K562 (cell line): ENCODE measurements at regions not wholly inside any gene's neighbourhood (a gene's known extent, or its start where the extent isn't known, plus 50 kb on each side); places are given as distances from the start of the nearest gene placed in this dataset.

Source experiments
- ATAC-seq: fragments of 200-7000 bp; cut with Tn5 transposase; 3 replicates; pipeline ENCODE4 v1.9.1; 2020; ENCODE audit warnings: moderate library complexity
- BruUV-seq: library from RNA; stranded (reverse); fragments of 400-500 nt; replicated peaks from 2 replicates; lab custom pipeline; 2021; lab: Mats Ljungman, UMichigan
- CTCF ChIA-PET: fragments of 300-600 bp; formaldehyde crosslinking; extraction: SDS; loops from one replicate; lab custom pipeline; 2021; ENCODE audit warnings: low intra/inter-chr PET ratio; lab: Yijun Ruan, JAX
- POLR2A ChIA-PET: fragments of 300-600, 350-650 bp; sonication (Branson Sonifier 250); formaldehyde crosslinking; extraction: SDS; loops from one replicate; lab custom pipeline; 2021; ENCODE audit warnings: antibody characterized with exemption, inconsistent platforms; lab: Yijun Ruan, JAX
- DNase-seq, 4 experiments: peaks; one replicate each; pipeline versions ENCODE4 v3.0.0 to v3.0.0-alpha.2; 2011 to 2018; ENCODE audit warnings: low spot score in 3 of 4, mixed read lengths in 3 of 4; ENCODE audit errors: extremely low read depth in 1 of 4
- FAIRE-seq: peaks from 2 replicates; lab custom pipeline; 2011; peaks lifted over from hg19 to GRCh38; lab: Jason Lieb, UNC
- H2AFZ ChIP-seq: 2 replicates; pipeline ENCODE4 v1.6.0; 2011; ENCODE audit warnings: low read depth, low read length, control low read depth, inconsistent platforms
- H3K27ac ChIP-seq: fragments of 200-600 bp; 3 replicates; pipeline ENCODE4 v1.8.0; 2011; ENCODE audit warnings: low read depth, mild to moderate bottlenecking, control low read depth, inconsistent platforms, low read length, moderate library complexity, mixed read lengths; ENCODE audit errors: extremely low read depth
- H3K27me3 ChIP-seq, 2 experiments: fragments of 300-600 bp in 1 of 2; 2 replicates in 1 of 2; 3 replicates in 1 of 2; pipeline versions ENCODE4 v1.6.0 to v1.8.0; 2011; ENCODE audit warnings: inconsistent platforms in 2 of 2, low read length in 2 of 2, mild to moderate bottlenecking in 1 of 2, mixed read lengths in 1 of 2, moderate library complexity in 1 of 2; ENCODE audit not compliant: control insufficient read depth in 2 of 2, insufficient read depth in 2 of 2
- H3K36me3 ChIP-seq: fragments of 300-600 bp; 3 replicates; pipeline ENCODE4 v1.8.0; 2011; ENCODE audit warnings: mild to moderate bottlenecking, low read length, inconsistent platforms; ENCODE audit not compliant: control insufficient read depth, insufficient read depth
- H3K4me1 ChIP-seq, 2 experiments: fragments of 200-600 bp in 1 of 2; replicated peaks in 1 of 2; 2 replicates in 1 of 2; 3 replicates in 1 of 2; pipeline versions ENCODE4 v1.5.1 to v1.8.0; 2011; ENCODE audit warnings: inconsistent platforms in 2 of 2, low read length in 2 of 2, mild to moderate bottlenecking in 1 of 2, mixed read lengths in 1 of 2, moderate library complexity in 1 of 2; ENCODE audit not compliant: control insufficient read depth in 2 of 2, insufficient read depth in 2 of 2
- H3K4me2 ChIP-seq: 2 replicates; pipeline ENCODE4 v1.6.1; 2011; ENCODE audit warnings: low read length, control low read depth, inconsistent platforms, mixed read lengths; ENCODE audit not compliant: insufficient read depth
- H3K4me3 ChIP-seq: fragments of 200-600 bp; sonication (generic), shearing (Covaris generic); 2 replicates; pipeline ENCODE4 v1.5.1; 2016; ENCODE audit warnings: control low read depth, inconsistent platforms
- H3K79me2 ChIP-seq: fragments of 200-600 bp; 3 replicates; pipeline ENCODE4 v1.8.0; 2011; ENCODE audit warnings: low read length, inconsistent platforms; ENCODE audit not compliant: control insufficient read depth, insufficient read depth
- H3K9ac ChIP-seq, 2 experiments: 2 replicates each; pipeline versions ENCODE4 v1.6.0 to v1.6.1; 2011; ENCODE audit warnings: low read depth in 2 of 2, low read length in 2 of 2, control low read depth in 1 of 2, inconsistent platforms in 1 of 2, mild to moderate bottlenecking in 1 of 2, mixed read lengths in 1 of 2; ENCODE audit not compliant: insufficient read depth in 1 of 2
- H3K9me1 ChIP-seq: one replicate; pipeline ENCODE4 v1.6.0; 2011; ENCODE audit warnings: inconsistent platforms, mild to moderate bottlenecking, low read length, moderate library complexity; ENCODE audit not compliant: control insufficient read depth, insufficient read depth
- H3K9me3 ChIP-seq: replicated peaks from 2 replicates; pipeline ENCODE4 v1.5.1; 2011; ENCODE audit warnings: low read depth, low read length, inconsistent platforms; ENCODE audit not compliant: control insufficient read depth, insufficient read depth
- H4K20me1 ChIP-seq: replicated peaks from 2 replicates; pipeline ENCODE4 v1.6.1; 2011; ENCODE audit warnings: low read length, inconsistent platforms, mixed read lengths; ENCODE audit not compliant: control insufficient read depth, insufficient read depth
- FOXP1 ChIP-seq: sonication (generic); formaldehyde crosslinking; IDR thresholded peaks from 2 replicates; pipeline ENCODE4 v1.8.0; 2022; ENCODE audit warnings: mild to moderate bottlenecking, missing genetic modification reagents
- NFE2 ChIP-seq: IDR thresholded peaks from 2 replicates; pipeline ENCODE4 v1.6.1; 2014; ENCODE audit warnings: antibody characterized with exemption, low read depth
- NONO ChIP-seq, 2 experiments: fragments of 200-400 bp in 1 of 2; fragments of 450-650 bp in 1 of 2; formaldehyde crosslinking in 1 of 2; IDR thresholded peaks; 2 replicates each; pipeline ENCODE4 v1.6.1; 2017; ENCODE audit warnings: low read depth in 2 of 2, mild to moderate bottlenecking in 2 of 2, moderate library complexity in 2 of 2, low read length in 1 of 2
- PHB ChIP-seq: fragments of 250-450 bp; sonication (Bioruptor Pico); IDR thresholded peaks from 2 replicates; pipeline ENCODE4 v1.5.0; 2021
- PRMT5 ChIP-seq: sonication (generic); formaldehyde crosslinking; IDR thresholded peaks from 2 replicates; pipeline ENCODE4 v1.5.0; 2020; ENCODE audit warnings: missing genetic modification reagents
- RHOXF2B ChIP-seq: fragments of 250-450 bp; sonication (Bioruptor Pico); conservative IDR thresholded peaks from 2 replicates; pipeline ENCODE4 v1.5.1; 2021
- SMARCC2 ChIP-seq: fragments of 450-650 bp; IDR thresholded peaks from 2 replicates; pipeline ENCODE4 v1.6.1; 2017; ENCODE audit warnings: antibody characterized with exemption, moderate library complexity, mild to moderate bottlenecking, low read depth
- TRIM24 ChIP-seq, 2 experiments: fragments of 450-650 bp; IDR thresholded peaks; 2 replicates each; pipeline ENCODE4 v1.6.1; 2016
- TRIM28 ChIP-seq: fragments of 450-650 bp; IDR thresholded peaks from 2 replicates; pipeline ENCODE4 v1.6.1; 2017
- XRCC5 ChIP-seq: fragments of 200-400 bp; formaldehyde crosslinking; IDR thresholded peaks from 2 replicates; pipeline ENCODE4 v1.6.1; 2017; ENCODE audit warnings: low read depth, mild to moderate bottlenecking, low read length
- ZNF76 ChIP-seq: fragments of 250-450 bp; sonication (Bioruptor Pico); IDR thresholded peaks from 2 replicates; pipeline ENCODE4 v1.4.0; 2020; ENCODE audit warnings: mild to moderate bottlenecking, moderate library complexity, borderline replicate concordance
- ZNF780A ChIP-seq: fragments of 250-450 bp; sonication (Bioruptor Pico); IDR thresholded peaks from 2 replicates; pipeline ENCODE4 v1.5.0; 2021; ENCODE audit warnings: mild to moderate bottlenecking
- whole genome bisulfite sequencing: fragments of 100-300 bp; shearing (Covaris generic); methylation state at CpG from one replicate; pipeline ENCODE4 v1.1.6; 2016; ENCODE audit warnings: low coverage, mixed read lengths; ENCODE audit not compliant: insufficient coverage; ENCODE audit errors: missing lambda C conversion rate; 5-methylcytosine and 5-hydroxymethylcytosine counted together
- in situ Hi-C: fragments of 300-500 bp; cut with MboI; formaldehyde crosslinking; loops from 4 replicates; pipeline ENCODE4 v1.15.0; 2018; ENCODE audit warnings: inconsistent platforms, mixed read lengths
- intact Hi-C: fragments of 100-400 bp; cut with micrococcal nuclease; formaldehyde crosslinking; loops from 2 replicates; pipeline ENCODE4 v1.14.2; 2022
- TF ChIP-seq, protein P1 (sequence below): fragments of 250-450 bp; sonication (Bioruptor Pico); IDR thresholded peaks from 2 replicates; pipeline ENCODE4 v1.4.0; 2020; ENCODE audit warnings: borderline replicate concordance
- TF ChIP-seq, protein P2 (sequence below): fragments of 250-450 bp; sonication (Bioruptor Pico); IDR thresholded peaks from 2 replicates; pipeline ENCODE4 v1.8.0; 2022; ENCODE audit warnings: moderate library complexity, mild to moderate bottlenecking, inconsistent platforms
- TF ChIP-seq, protein P3 (sequence below): fragments of 450-650 bp; IDR thresholded peaks from 2 replicates; pipeline ENCODE4 v1.6.1; 2014; ENCODE audit warnings: low read depth, mild to moderate bottlenecking, moderate library complexity, borderline replicate concordance

DNA sequence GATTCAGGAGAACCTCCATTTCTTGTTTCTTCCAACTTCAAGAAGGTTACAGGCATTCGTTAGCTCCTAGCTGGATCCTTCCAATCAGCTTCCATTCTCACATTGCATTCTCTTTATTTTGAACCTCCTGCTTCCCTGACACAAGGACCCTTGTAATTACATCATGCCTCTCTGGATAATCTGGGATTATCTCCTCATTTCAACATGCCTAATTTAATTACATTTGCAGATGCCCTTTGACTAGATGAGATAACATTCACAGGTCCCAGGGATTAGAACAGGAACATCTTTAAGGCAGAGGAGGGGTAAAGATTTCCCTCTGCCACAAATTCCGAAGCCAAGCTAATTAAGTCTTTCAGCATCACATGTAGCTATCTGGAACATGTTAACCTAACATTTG is 753.8 kb upstream of the PCDH7 start:
- BruUV-seq, result no TSS peak
- ATAC-seq, result no peak
- in situ Hi-C loops, result no loop called here
- no peaks in the 10 kb centered on the region for H4K20me1 ChIP-seq
- H3K27me3 ChIP-seq, result no peaks in the 10 kb centered on the region
- H3K4me1 ChIP-seq, result no peaks in the 10 kb centered on the region
- ChIA-PET CTCF (no interaction called here), POLR2A (no interaction called here)
- TF ChIP-seq ZNF780A (CRISPR knock-in tag) (no peak), NONO (IDR thresholded peaks at IDR 0.05; ENCODE audit: low read depth in 2 of 2, low read length in 1 of 2) (no peak), SMARCC2 (no peak), PHB (no peak), ZNF76 (CRISPR knock-in tag) (no peak)
- TF ChIP-seq, all 486 proteins: peak for 0
- Histone ChIP-seq H3K36me3 (no peaks in the 10 kb centered on the region), H3K79me2 (no peaks in the 10 kb centered on the region), H3K9me3 (no peaks in the 10 kb centered on the region), H3K9ac (no peak overlapping the region), H3K27ac (no peak overlapping the region), H2AFZ (no peak overlapping the region), H3K9me1 (no peaks in the 10 kb centered on the region), H3K4me2 (no peak overlapping the region), H3K4me3 (no peak overlapping the region)
- DNase-seq (no peak), FAIRE-seq (no peak)
- intact Hi-C loops, result no loop called here
- 4% methylated on average over 2 of the region's 2 CpGs for WGBS

DNA sequence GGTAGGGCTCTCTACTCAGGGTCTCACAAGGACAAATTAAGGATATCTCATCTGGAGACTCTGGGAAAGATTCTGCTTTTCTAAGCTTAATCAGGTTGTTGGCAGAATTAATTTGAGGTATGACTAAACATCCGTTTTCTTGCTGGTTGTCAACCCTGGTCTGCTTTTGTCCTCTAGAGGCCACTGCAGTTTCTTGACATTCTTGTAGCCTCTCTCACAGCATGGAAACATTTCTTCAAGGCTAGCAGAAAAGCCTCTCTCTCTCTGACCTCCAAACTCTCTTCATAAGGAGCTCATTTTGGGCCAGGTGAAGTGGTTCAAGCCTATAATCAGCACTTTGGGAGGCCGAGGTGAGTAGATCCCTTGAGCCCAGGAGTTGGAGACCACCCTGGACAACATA is 749.5 kb upstream of the PCDH7 start:
- in situ Hi-C loops, result no loop called here
- BruUV-seq, result no TSS peak
- no peak for FAIRE-seq
- H3K9me3 ChIP-seq, result no peaks in the 10 kb centered on the region
- no peaks in the 10 kb centered on the region for H3K36me3 ChIP-seq
- no peaks in the 10 kb centered on the region for H4K20me1 ChIP-seq
- no peaks in the 10 kb centered on the region for H3K27me3 ChIP-seq
- H3K79me2 ChIP-seq, result no peaks in the 10 kb centered on the region
- 0% methylated on average over 2 of the region's 2 CpGs for WGBS
- DNase-seq, result no peak
- no peak overlapping the region for H3K9ac ChIP-seq
- no peak for ATAC-seq
- ChIA-PET CTCF (no interaction called here), POLR2A (no interaction called here)
- H3K4me1 ChIP-seq, result no peaks in the 10 kb centered on the region
- no peak overlapping the region for H3K4me3 ChIP-seq
- H3K4me2 ChIP-seq, result no peak overlapping the region
- intact Hi-C loops, result no loop called here
- no peak overlapping the region for H2AFZ ChIP-seq
- H3K27ac ChIP-seq, result no peak overlapping the region
- H3K9me1 ChIP-seq, result no peaks in the 10 kb centered on the region
- TF ChIP-seq, protein P1, sequence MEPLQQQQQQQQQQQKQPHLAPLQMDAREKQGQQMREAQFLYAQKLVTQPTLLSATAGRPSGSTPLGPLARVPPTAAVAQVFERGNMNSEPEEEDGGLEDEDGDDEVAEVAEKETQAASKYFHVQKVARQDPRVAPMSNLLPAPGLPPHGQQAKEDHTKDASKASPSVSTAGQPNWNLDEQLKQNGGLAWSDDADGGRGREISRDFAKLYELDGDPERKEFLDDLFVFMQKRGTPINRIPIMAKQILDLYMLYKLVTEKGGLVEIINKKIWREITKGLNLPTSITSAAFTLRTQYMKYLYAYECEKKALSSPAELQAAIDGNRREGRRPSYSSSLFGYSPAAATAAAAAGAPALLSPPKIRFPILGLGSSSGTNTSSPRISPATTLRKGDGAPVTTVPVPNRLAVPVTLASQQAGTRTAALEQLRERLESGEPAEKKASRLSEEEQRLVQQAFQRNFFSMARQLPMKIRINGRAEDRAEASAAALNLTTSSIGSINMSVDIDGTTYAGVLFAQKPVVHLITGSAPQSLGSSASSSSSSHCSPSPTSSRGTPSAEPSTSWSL (CRISPR knock-in tag), result no peak
- TF ChIP-seq XRCC5 (no peak), TRIM28 (no peak), TRIM24 (IDR thresholded peaks at IDR 0.05) (no peak), RHOXF2B (no peak), PRMT5 (CRISPR knock-in tag) (no peak), FOXP1 (CRISPR knock-in tag) (no peak), NFE2 (no peak)
- TF ChIP-seq, protein P2, sequence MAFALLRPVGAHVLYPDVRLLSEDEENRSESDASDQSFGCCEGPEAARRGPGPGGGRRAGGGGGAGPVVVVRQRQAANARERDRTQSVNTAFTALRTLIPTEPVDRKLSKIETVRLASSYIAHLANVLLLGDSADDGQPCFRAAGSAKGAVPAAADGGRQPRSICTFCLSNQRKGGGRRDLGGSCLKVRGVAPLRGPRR (CRISPR knock-in tag), result no peak
- TF ChIP-seq, protein P3, sequence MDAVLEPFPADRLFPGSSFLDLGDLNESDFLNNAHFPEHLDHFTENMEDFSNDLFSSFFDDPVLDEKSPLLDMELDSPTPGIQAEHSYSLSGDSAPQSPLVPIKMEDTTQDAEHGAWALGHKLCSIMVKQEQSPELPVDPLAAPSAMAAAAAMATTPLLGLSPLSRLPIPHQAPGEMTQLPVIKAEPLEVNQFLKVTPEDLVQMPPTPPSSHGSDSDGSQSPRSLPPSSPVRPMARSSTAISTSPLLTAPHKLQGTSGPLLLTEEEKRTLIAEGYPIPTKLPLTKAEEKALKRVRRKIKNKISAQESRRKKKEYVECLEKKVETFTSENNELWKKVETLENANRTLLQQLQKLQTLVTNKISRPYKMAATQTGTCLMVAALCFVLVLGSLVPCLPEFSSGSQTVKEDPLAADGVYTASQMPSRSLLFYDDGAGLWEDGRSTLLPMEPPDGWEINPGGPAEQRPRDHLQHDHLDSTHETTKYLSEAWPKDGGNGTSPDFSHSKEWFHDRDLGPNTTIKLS, result no peak
